Panc1 (cell line): ENCODE measurements at regions not wholly inside any gene's neighbourhood (a gene's known extent, or its start where the extent isn't known, plus 50 kb on each side); places are given as distances from the start of the nearest gene placed in this dataset.

Experiments used
- ATAC-seq: fragments of 200-7000 bp; cut with Tn5 transposase; 2 replicates; pipeline ENCODE4 v1.9.1; 2020; ENCODE audit warnings: mild to moderate bottlenecking, moderate library complexity
- BruUV-seq: library from RNA; stranded (reverse); fragments of 400-500 nt; replicated peaks from 2 replicates; lab custom pipeline; 2021; lab: Mats Ljungman, UMichigan
- CTCF ChIA-PET: fragments of 300-600 bp; sonication (Branson Sonifier 250); formaldehyde crosslinking; loops from one replicate; lab custom pipeline; 2022; ENCODE audit warnings: antibody characterized with exemption; lab: Charles Lee
- POLR2A ChIA-PET: fragments of 300-600 bp; sonication (Branson Sonifier 250); formaldehyde crosslinking; loops from one replicate; lab custom pipeline; 2022; ENCODE audit warnings: antibody characterized with exemption; lab: Charles Lee
- DNase-seq: peaks from one replicate; pipeline ENCODE4 v3.0.0-alpha.2; 2010; ENCODE audit warnings: low read depth, low spot score
- H3K27ac ChIP-seq: 2 replicates; pipeline ENCODE4 v1.5.1; 2011; ENCODE audit warnings: mild to moderate bottlenecking, low read length, inconsistent platforms
- H3K27me3 ChIP-seq: fragments of 200-500 bp; sonication (Bioruptor generic); 2 replicates; pipeline ENCODE4 v1.6.0; 2014; ENCODE audit warnings: low read length, inconsistent platforms; ENCODE audit not compliant: control insufficient read depth, insufficient read depth
- H3K36me3 ChIP-seq: fragments of 200-500 bp; sonication (Bioruptor generic); 2 replicates; pipeline ENCODE4 v1.5.1; 2014; ENCODE audit warnings: inconsistent platforms, mild to moderate bottlenecking, low read length, moderate library complexity; ENCODE audit not compliant: control insufficient read depth, insufficient read depth
- H3K4me1 ChIP-seq: 2 replicates; pipeline ENCODE4 v1.5.1; 2011; ENCODE audit warnings: inconsistent platforms, mild to moderate bottlenecking, low read length, moderate library complexity; ENCODE audit not compliant: control insufficient read depth, insufficient read depth
- H3K4me3 ChIP-seq, 2 experiments: 2 replicates each; pipeline ENCODE4 v1.5.1; 2011 to 2012; ENCODE audit warnings: low read depth in 2 of 2, low read length in 2 of 2, mild to moderate bottlenecking in 2 of 2, inconsistent platforms in 1 of 2, moderate library complexity in 1 of 2
- H3K9me3 ChIP-seq: fragments of 200-500 bp; sonication (Bioruptor generic); 2 replicates; pipeline ENCODE4 v1.5.1; 2014; ENCODE audit warnings: low read depth, mild to moderate bottlenecking, inconsistent platforms, low read length, moderate library complexity; ENCODE audit not compliant: control insufficient read depth, insufficient read depth
- CTCF ChIP-seq: fragments of 450-650 bp; IDR thresholded peaks from 2 replicates; pipeline ENCODE4 v1.5.1; 2017; ENCODE audit warnings: mild to moderate bottlenecking
- POLR2AphosphoS5 ChIP-seq: IDR thresholded peaks from 2 replicates; pipeline ENCODE4 v1.6.1; 2012; ENCODE audit warnings: mild to moderate bottlenecking, low read depth, low read length, moderate library complexity
- SIN3A ChIP-seq: IDR thresholded peaks from 2 replicates; pipeline ENCODE4 v1.6.1; 2012; ENCODE audit warnings: low read depth, mild to moderate bottlenecking, low read length, moderate library complexity, borderline replicate concordance; ENCODE audit not compliant: insufficient read depth
- TCF7L2 ChIP-seq: IDR thresholded peaks from 2 replicates; pipeline ENCODE4 v1.6.1; 2011; ENCODE audit warnings: mild to moderate bottlenecking, low read depth, low read length, inconsistent platforms
- in situ Hi-C: cut with HindIII; loops from 2 replicates; pipeline ENCODE4 v1.10.0; 2016; ENCODE audit warnings: low sequenced_read_pairs, low pct_unique_long_range_greater_than_20kb
- intact Hi-C: fragments of 100-400 bp; cut with micrococcal nuclease; formaldehyde crosslinking; loops from one replicate; pipeline ENCODE4 v1.10.0; 2022; ENCODE audit not compliant: unreplicated experiment
- TF ChIP-seq, protein P1 (sequence below), 2 experiments: IDR thresholded peaks; 2 replicates each; pipeline ENCODE4 v1.6.1; 2011 to 2012; ENCODE audit warnings: low read depth in 2 of 2, control low read depth in 1 of 2, low read length in 1 of 2, mild to moderate bottlenecking in 1 of 2, moderate library complexity in 1 of 2; ENCODE audit not compliant: insufficient read depth in 1 of 2

DNA sequence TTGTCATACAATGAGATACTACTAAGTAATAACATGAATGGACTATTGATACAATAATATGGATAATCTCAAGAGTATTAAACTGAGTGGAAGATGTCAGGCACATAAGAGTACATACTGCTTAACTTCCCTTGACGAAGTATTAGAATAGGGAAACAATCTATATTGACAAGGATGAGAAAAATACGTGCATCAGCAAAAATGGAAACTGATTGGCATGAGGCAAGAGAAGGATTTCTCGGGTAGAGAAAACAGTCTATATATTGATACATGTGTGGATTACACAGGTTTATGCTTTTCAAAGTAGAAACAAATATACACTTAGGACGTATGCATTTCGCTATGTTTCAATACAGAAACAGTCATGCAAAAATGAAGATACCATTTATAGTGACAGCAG lies 57.4 kb downstream of the PRR20E start:
- no peak overlapping the region for H3K4me3 ChIP-seq
- DNase-seq (no peak), ATAC-seq (no peak)
- in situ Hi-C loops (no loop called here), intact Hi-C loops (no loop called here)
- H3K27ac ChIP-seq = no peak overlapping the region
- POLR2A ChIA-PET = no interaction called here
- H3K27me3 ChIP-seq = no peaks in the 10 kb centered on the region
- CTCF ChIA-PET = no interaction called here
- BruUV-seq = no TSS peak
- no peaks in the 10 kb centered on the region for H3K9me3 ChIP-seq
- H3K36me3 ChIP-seq = no peaks in the 10 kb centered on the region
- no peaks in the 10 kb centered on the region for H3K4me1 ChIP-seq
- TF ChIP-seq TCF7L2 = no peak
- TF ChIP-seq POLR2AphosphoS5 = no peak
- no peak for TF ChIP-seq CTCF
- no peak for TF ChIP-seq SIN3A
- TF ChIP-seq, protein P1, sequence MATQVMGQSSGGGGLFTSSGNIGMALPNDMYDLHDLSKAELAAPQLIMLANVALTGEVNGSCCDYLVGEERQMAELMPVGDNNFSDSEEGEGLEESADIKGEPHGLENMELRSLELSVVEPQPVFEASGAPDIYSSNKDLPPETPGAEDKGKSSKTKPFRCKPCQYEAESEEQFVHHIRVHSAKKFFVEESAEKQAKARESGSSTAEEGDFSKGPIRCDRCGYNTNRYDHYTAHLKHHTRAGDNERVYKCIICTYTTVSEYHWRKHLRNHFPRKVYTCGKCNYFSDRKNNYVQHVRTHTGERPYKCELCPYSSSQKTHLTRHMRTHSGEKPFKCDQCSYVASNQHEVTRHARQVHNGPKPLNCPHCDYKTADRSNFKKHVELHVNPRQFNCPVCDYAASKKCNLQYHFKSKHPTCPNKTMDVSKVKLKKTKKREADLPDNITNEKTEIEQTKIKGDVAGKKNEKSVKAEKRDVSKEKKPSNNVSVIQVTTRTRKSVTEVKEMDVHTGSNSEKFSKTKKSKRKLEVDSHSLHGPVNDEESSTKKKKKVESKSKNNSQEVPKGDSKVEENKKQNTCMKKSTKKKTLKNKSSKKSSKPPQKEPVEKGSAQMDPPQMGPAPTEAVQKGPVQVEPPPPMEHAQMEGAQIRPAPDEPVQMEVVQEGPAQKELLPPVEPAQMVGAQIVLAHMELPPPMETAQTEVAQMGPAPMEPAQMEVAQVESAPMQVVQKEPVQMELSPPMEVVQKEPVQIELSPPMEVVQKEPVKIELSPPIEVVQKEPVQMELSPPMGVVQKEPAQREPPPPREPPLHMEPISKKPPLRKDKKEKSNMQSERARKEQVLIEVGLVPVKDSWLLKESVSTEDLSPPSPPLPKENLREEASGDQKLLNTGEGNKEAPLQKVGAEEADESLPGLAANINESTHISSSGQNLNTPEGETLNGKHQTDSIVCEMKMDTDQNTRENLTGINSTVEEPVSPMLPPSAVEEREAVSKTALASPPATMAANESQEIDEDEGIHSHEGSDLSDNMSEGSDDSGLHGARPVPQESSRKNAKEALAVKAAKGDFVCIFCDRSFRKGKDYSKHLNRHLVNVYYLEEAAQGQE (IDR thresholded peaks at IDR 0.05; ENCODE audit: insufficient read depth in 1 of 2, low read depth in 2 of 2, low read length in 1 of 2) = no peak

DNA sequence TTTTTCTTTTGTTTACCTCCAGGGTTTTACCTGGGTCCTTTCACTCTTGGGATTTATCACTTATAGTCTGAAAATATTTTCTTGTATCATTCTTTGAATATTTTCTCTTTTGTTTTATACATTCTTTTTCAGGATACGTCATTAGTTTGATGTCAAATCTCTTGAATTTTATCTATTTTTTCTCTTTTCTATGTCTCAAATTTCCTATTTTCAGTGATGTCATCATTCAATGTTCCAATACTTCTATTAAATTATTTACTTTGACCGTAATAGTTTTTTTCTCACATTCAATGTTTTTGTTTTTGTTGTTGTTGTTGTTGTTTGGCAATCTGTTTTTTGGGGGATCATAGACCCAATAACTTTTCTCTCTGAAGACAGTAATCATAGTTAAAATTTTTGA lies 83.5 kb downstream of the PRR20E start:
- no peak for DNase-seq
- ChIA-PET CTCF (no interaction called here), POLR2A (no interaction called here)
- TF ChIP-seq, protein P1 (IDR thresholded peaks at IDR 0.05; ENCODE audit: insufficient read depth in 1 of 2, low read depth in 2 of 2, low read length in 1 of 2) = no peak
- no peak for TF ChIP-seq SIN3A
- no peak for TF ChIP-seq CTCF
- no peak for TF ChIP-seq POLR2AphosphoS5
- Histone ChIP-seq H3K9me3 (no peaks in the 10 kb centered on the region), H3K36me3 (no peaks in the 10 kb centered on the region), H3K27ac (no peak overlapping the region), H3K4me1 (no peaks in the 10 kb centered on the region), H3K27me3 (no peaks in the 10 kb centered on the region), H3K4me3 (no peak overlapping the region)
- in situ Hi-C loops = no loop called here
- ATAC-seq = no peak
- intact Hi-C loops = no loop called here
- no TSS peak for BruUV-seq
